RWPE2 (cell line): ENCODE measurements at regions not wholly inside any gene's neighbourhood (a gene's known extent, or its start where the extent isn't known, plus 50 kb on each side); places are given as distances from the start of the nearest gene placed in this dataset.

Source experiments
- ATAC-seq: fragments of 200-7000 bp; cut with Tn5 transposase; 3 replicates; pipeline ENCODE4 v1.9.1; 2021; ENCODE audit warnings: low read depth
- DNase-seq: peaks from one replicate; pipeline ENCODE4 v3.0.0-alpha.2; 2020; ENCODE audit warnings: low spot score
- H3K27ac ChIP-seq: fragments of 450-650 bp; 2 replicates; pipeline ENCODE4 v1.5.1; 2017; ENCODE audit warnings: mild to moderate bottlenecking; ENCODE audit not compliant: poor library complexity, severe bottlenecking
- H3K27me3 ChIP-seq: fragments of 250-450 bp; sonication (Bioruptor Pico); 2 replicates; pipeline ENCODE4 v1.5.1; 2021; ENCODE audit warnings: mild to moderate bottlenecking, moderate library complexity; ENCODE audit not compliant: insufficient read depth, poor library complexity, severe bottlenecking
- H3K36me3 ChIP-seq: fragments of 250-450 bp; sonication (Bioruptor Pico); 2 replicates; pipeline ENCODE4 v1.5.1; 2020; ENCODE audit warnings: low read depth, mild to moderate bottlenecking, moderate library complexity
- H3K4me1 ChIP-seq: fragments of 250-450 bp; sonication (Bioruptor Pico); 2 replicates; pipeline ENCODE4 v1.5.1; 2021; ENCODE audit warnings: mild to moderate bottlenecking, moderate library complexity; ENCODE audit not compliant: insufficient read depth, poor library complexity, severe bottlenecking
- H3K4me3 ChIP-seq: fragments of 250-450 bp; sonication (Bioruptor Pico); 2 replicates; pipeline ENCODE4 v1.5.1; 2021; ENCODE audit warnings: mild to moderate bottlenecking, moderate library complexity; ENCODE audit not compliant: severe bottlenecking
- H3K9me3 ChIP-seq: fragments of 250-450 bp; sonication (Bioruptor Pico); 2 replicates; pipeline ENCODE4 v1.5.1; 2021; ENCODE audit warnings: mild to moderate bottlenecking, moderate library complexity; ENCODE audit not compliant: severe bottlenecking
- CTCF ChIP-seq: fragments of 450-650 bp; IDR thresholded peaks from one replicate; pipeline ENCODE4 v1.5.1; 2017; ENCODE audit warnings: mild to moderate bottlenecking, moderate library complexity; ENCODE audit not compliant: poor library complexity, severe bottlenecking

DNA sequence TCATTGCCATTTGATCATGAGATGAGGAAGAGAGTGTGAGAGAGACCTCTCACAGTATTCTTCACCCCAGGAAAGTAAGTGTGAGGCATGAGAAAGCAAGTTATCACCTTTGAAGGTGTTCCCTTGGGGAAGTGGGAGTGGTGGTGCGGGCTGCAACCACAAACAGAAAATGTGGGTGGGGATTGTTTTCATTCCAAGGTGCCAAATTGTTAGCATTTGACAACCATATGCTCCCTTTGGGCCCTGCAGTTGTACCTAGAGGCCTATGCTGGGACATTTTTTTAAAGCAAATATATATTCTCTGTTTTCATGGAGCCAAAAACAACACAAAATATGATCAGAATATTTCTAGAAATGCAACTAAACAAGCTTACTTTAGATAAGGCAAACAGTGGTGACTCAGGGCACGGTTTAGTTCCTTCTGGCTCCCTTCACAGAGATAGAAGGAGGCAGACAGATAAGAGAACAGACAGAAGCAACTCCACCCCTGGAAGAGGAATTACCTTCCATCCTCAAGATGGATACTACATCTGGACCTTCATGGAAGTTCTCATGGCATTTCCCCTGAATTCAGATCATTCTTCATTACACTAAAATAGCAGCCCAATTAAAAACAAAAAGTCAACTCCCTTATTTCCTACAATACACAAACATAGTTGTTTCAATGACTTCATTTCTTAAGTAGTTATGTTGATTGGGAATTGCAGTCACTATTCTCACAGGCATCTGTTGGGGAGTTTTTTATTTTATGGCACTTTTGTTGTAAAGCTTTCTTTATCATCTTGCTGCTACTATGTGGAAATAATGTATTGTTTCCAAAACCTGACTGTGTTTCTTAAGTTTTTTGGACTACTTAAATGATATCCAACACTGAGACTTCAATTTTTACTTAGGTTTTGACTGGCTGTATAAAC lies 416.6 kb downstream of the PLK2 start:
- Histone ChIP-seq H3K9me3 (no peaks in the 10 kb centered on the region), H3K36me3 (no peaks in the 10 kb centered on the region), H3K4me3 (no peak overlapping the region), H3K27me3 (no peaks in the 10 kb centered on the region), H3K27ac (no peak overlapping the region), H3K4me1 (peaks cover 8% of the 10 kb centered on the region)
- TF ChIP-seq CTCF, result no peak
- no peak for DNase-seq
- no peak for ATAC-seq

DNA sequence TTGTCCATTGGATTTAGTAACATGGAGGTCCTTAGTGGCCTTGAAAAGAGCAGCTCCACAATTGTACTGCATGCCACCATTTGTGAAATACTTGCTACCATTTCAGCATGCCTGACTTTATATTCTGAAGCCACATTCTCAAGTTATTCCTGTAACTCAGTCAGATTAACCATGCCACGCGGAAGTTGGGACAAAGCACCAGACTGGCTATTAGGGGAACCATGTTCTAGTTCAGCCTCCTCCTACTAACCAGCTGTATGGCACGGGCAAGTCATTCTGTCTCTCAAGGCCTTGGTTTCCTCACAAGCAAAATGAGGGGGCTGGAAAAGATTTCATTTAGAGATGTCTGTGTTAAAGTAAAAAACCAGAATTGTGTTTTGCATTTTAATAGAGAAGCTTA lies 418.0 kb downstream of the PLK2 start:
- Histone ChIP-seq H3K27me3 (no peaks in the 10 kb centered on the region), H3K4me3 (no peak overlapping the region), H3K27ac (no peak overlapping the region), H3K4me1 (peaks cover 8% of the 10 kb centered on the region), H3K36me3 (no peaks in the 10 kb centered on the region), H3K9me3 (no peaks in the 10 kb centered on the region)
- DNase-seq, result no peak
- no peak for ATAC-seq
- no peak for TF ChIP-seq CTCF

GRCh38 chr5:58040846-58041245 lies 419.0 kb downstream of the PLK2 start:
- H3K4me3 ChIP-seq, result no peak overlapping the region
- H3K9me3 ChIP-seq, result no peaks in the 10 kb centered on the region
- ATAC-seq, result no peak
- no peak overlapping the region for H3K27ac ChIP-seq
- no peak for TF ChIP-seq CTCF
- H3K36me3 ChIP-seq, result no peaks in the 10 kb centered on the region
- DNase-seq, result no peak
- H3K27me3 ChIP-seq, result no peaks in the 10 kb centered on the region
- peaks cover 8% of the 10 kb centered on the region for H3K4me1 ChIP-seq

GRCh38 chr5:58040044-58040443 lies 419.8 kb downstream of the PLK2 start:
- no peak for TF ChIP-seq CTCF
- Histone ChIP-seq H3K27me3 (no peaks in the 10 kb centered on the region), H3K4me3 (no peak overlapping the region), H3K27ac (peak overlapping the region; percentile 4), H3K4me1 (peaks cover 8% of the 10 kb centered on the region), H3K9me3 (no peaks in the 10 kb centered on the region), H3K36me3 (no peaks in the 10 kb centered on the region)
- DNase-seq (no peak), ATAC-seq (no peak)

- Histone ChIP-seq H3K36me3 (no peaks in the 10 kb centered on the region), H3K4me1 (peaks cover 8% of the 10 kb centered on the region), H3K27ac (no peak overlapping the region), H3K4me3 (no peak overlapping the region), H3K9me3 (no peaks in the 10 kb centered on the region), H3K27me3 (no peaks in the 10 kb centered on the region)
- no peak for ATAC-seq
- DNase-seq, result no peak
- no peak for TF ChIP-seq CTCF
Observed at GRCh38 chr5:58037899-58038298, 422.0 kb downstream of the PLK2 start.
